Amygdala (tissue), 56 donors: ENCODE measurements at regions not wholly inside any gene's neighbourhood (a gene's known extent, or its start where the extent isn't known, plus 50 kb on each side); places are given as distances from the start of the nearest gene placed in this dataset.
"Not testable (repeated sequence)": the region's sequence is repeated elsewhere in the genome, so short reads cannot be mapped to it uniquely, and the experiment has no call there.

Source experiments
- DNase-seq, 56 donors: peaks; one replicate each; lab custom pipeline; 2025; lab: John Stamatoyannopoulos, UW

- DNase-seq = no peak
These were observed 111.7 kb downstream of the RTP5 start for GRCh38 chr2:241981076-241981700.

DNA sequence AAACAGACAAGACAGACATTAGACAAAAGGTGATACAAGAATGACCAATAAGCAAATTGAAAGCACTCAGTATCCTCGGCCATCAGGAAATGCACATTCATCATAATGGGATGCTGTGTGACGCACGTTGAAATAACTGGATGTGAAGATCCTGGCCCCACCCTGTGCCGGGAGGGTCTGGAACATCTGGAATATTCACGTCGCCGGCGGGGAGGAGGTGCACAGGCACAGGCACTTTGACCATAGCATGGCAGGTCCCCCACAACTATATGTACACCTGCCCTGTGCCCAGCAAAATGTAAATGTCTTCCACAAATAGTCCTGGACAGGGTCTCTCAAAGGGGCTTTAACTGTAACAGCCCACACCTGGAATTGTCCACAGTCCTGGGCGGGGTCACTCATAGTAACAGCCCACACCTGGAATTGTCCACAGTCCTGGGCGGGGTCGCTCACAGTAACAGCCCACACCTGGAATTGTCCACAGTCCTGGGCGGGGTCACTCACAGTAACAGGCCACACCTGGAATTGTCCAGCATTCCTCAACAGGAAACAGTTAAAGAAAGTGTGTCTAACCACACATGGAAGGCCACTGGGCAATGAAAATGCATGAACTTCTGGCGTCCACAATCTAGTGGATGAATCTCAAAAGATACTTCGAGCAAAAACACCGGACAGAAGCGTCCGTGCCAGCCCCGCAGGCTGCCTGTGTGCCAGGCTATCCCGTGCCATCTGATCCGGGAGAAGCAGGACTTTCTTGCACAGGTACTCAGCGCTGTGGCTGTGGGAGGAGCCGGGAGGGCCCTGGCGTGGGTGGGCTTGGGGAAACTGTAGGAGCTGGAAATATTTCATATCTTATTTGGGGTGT lies 113.4 kb downstream of the RTP5 start:
- no peak for DNase-seq

DNA sequence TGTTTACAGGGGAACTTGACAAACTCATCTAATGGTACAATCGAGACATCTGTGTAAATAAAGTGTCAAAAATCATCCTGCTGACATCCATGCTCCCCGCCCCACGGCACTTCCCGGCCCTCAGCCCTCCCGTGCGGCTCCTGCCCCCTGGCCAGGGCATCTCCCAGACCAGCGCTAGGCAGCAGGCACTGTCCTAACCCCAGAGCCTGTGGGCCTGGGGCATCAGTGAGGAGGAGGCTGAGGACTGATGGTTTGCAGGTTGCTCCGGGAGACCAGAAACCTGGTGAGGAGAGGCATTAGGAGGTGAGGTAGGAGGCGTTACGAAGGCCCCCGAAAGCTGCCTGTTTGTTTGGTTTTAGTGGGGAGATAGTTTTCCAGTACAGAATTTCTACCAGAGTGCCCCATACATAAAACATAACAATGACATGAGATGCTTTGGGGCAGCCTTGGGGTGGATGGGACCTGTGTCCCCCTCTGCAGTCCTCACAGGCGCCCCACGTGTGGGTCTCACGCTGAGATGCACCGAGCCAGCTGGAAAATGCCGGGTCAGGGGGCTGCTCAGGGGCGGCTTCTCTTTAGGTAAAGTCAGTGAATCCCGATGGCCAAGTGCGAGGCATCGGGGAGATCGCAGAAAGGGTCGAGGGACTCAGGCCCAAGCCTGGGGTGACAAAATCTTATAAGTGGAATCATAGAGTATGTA lies 114.2 kb downstream of the RTP5 start:
- DNase-seq = no peak

- DNase-seq = no peak
These were observed 114.7 kb downstream of the RTP5 start for GRCh38 chr2:241984271-241984655.

GRCh38 chr2:241984658-241985057 lies 115.1 kb downstream of the RTP5 start:
- DNase-seq = no peak

DNA sequence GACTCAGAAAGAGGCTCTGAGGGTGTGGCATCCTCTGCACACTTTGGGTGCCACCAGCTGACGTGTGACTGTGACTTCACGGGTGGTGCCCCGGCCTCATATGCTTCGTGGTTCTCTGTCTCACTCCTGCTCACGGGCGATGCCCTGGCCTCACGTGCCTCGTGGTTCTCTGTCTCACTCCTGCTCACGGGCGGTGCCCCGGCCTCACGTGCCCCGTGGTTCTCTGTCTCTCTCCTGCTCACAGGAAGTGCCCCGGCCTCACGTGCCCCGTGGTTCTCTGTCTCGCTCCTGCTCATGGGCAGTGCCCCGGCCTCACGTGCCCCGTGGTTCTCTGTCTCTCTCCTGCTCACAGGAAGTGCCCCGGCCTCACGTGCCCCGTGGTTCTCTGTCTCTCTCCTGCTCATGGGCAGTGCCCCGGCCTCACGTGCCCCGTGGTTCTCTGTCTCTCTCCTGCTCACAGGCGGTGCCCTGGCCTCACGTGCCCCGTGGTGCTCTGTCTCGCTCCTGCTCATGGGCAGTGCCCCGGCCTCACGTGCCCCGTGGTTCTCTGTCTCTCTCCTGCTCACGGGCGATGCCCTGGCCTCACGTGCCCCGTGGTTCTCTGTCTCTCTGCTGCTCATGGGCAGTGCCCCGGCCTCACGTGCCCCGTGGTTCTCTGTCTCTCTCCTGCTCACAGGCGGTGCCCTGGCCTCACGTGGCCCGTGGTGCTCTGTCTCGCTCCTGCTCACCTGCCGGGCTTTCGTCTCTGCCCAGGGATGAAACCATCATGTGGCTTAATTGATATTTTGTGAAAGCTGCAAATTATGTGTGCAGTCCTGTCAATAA lies 115.8 kb downstream of the RTP5 start:
- not testable (repeated sequence) for DNase-seq

DNA sequence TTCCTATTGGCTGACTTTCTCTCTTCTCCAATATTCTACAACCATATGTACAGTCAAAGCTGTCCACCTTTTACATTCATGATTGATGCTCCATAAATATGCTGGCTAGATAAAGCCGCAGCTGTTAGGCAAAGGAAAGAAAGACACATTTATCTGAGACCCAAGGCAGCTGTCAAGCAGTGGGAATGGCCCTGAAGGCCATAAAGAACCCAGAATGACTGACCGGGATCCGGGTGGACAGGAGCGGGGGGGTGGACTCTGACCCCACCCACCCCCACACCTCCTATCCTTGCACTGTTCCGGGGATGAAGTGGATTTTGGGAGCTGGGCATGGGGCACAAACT lies 116.4 kb downstream of the RTP5 start:
- DNase-seq = no peak

DNA sequence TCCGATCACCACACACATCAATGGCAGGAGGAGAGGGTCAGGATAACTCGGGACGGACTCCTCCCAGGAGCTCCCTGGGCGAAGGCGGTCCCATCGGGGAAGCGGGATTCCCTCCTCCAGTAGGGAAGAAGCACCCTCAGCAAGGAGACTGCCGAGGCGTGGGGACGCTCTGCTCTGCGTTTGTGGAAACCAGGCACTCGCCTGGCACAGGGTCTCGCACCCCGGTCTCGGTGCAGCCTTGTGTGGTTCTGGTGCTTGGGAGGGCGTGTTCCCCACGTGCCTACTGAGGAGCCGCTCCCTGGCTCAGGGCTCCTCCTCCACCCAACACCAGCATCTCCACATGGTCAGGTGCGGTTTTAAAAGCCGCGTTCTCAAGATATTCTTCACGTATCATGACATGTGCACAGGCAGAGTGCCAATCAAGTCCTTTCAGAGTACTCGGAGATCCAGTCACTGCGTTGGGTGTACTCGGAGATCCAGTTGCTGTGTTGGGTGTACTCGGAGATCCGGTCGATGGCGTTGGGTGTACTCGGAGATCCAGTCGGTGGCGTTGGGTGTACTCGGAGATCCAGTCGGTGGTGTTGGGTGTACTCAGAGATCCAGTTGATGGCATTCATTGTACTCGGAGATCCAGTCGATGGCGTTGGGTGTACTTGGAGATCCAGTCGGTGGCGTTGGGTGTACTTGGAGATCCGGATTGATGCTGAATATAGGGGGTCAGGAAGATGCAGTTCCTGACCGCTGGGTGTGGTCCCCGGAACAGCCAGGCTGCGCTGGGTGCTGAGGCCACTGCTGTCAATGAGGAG lies 117.5 kb downstream of the RTP5 start:
- DNase-seq = no peak

DNA sequence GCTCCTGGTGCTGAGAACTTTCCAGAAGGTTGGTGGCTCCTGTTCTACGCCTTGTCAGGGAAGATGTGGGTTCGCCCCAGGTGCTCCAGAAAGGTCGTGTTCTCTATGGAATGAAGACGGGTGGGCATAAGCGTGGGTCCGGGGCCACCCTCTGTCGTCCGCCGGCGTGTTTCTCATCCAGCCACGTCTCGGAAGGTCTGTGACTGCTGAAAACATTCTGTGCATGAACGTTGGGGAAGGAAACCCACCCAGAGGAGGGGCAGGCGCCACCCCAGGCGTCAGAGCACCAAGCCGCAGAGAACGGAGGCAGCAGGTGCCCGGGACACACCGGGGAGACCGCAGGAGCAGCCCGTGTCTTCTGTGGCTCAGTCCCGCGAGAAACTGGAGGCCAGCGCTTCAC lies 118.2 kb downstream of the RTP5 start:
- no peak for DNase-seq

GRCh38 chr2:241988146-241988545 lies 118.6 kb downstream of the RTP5 start:
- no peak for DNase-seq

GRCh38 chr2:241989074-241989473 lies 119.5 kb downstream of the RTP5 start:
- DNase-seq = no peak

GRCh38 chr2:241990466-241990865 lies 120.9 kb downstream of the RTP5 start:
- no peak for DNase-seq

GRCh38 chr2:241991299-241991698 lies 121.8 kb downstream of the RTP5 start:
- DNase-seq = no peak

DNA sequence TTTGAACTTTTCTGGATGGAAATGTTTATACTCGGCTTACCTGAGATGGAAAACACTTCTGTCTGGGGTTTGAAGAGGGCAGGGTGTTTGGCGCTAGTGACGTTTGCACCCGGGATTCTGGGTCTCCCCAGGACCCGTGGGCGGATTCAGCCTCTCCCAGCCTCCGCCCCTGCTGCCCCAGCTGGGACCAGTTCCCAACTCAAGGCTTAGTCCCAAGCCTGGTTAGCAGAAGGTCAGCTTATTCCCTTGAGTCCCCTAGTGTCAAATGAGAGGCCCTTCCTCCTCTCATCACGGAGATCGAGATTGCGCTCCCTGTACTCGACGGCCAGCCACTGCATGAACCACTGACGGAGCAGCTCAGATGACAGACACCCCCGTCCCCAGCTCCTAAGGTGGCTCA lies 123.2 kb downstream of the RTP5 start:
- DNase-seq = no peak

- DNase-seq = no peak
These were observed 124.0 kb downstream of the RTP5 start for GRCh38 chr2:241993386-241994005.

GRCh38 chr2:241994086-241994485 lies 124.6 kb downstream of the RTP5 start:
- DNase-seq = no peak

DNA sequence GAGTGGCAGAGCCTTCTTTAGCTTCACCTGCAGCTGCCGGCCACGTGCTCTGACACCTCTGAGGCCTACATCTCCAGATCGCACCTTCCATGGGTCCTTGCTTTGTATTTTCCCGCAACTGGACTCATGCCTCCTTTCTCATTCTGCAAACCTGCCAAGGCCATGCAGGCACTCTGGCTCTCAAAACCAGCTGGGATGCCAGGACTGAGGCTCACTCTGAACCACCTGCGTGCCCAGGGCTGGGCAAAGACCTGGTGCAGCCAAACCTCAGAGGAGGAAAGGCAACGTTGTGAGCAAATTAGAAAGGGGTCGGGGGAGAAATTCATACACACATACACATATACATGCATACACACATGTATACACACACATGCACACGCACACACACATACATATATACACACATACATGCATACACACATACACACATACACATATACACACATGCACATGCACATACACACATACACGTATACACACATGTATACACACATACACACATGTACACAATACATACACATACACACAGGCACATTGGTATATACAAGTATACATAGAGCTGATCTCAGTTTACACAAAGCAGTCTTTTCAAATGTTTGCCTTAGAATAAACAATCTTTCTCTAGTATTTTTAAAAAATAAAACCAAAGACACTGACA lies 125.2 kb downstream of the RTP5 start:
- DNase-seq = no peak

DNA sequence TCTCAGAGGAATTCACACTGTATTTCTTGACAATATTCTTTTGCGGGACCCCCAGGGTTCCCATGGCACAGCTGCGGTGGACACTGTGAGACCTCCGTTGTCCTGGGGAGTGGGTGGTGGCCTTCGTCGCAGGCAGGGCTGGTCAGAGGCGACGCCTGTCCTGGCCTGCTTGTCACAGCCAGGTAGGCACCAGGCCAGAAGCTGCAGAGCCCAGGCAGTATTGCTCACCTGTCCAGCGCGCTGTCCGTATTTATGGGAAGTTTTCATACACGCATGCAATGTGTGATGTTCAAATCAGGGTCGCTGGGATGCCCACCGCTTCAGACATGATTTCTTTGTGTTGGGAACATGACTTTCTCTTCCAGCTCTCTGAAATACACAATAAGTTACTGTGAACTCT lies 126.6 kb downstream of the RTP5 start:
- no peak for DNase-seq

GRCh38 chr2:241997017-241997416 lies 127.5 kb downstream of the RTP5 start:
- DNase-seq = no peak
